DOHH2 (cell line): ENCODE measurements at regions not wholly inside any gene's neighbourhood (a gene's known extent, or its start where the extent isn't known, plus 50 kb on each side); places are given as distances from the start of the nearest gene placed in this dataset.

ENCODE experiments used
- CTCF ChIP-seq: fragments of 200-600 bp; sonication (generic); IDR thresholded peaks from one replicate; pipeline ENCODE4 v1.5.1; 2014; ENCODE audit warnings: antibody characterized with exemption, mild to moderate bottlenecking, low read depth, low read length; ENCODE audit not compliant: poor library complexity, severe bottlenecking
- EZH2phosphoT487 ChIP-seq: fragments of 200-600 bp; sonication (generic); IDR thresholded peaks from 2 replicates; pipeline ENCODE4 v1.6.1; 2017; ENCODE audit warnings: borderline replicate concordance, mild to moderate bottlenecking, antibody characterized with exemption, low read length, moderate library complexity, mixed read lengths

DNA sequence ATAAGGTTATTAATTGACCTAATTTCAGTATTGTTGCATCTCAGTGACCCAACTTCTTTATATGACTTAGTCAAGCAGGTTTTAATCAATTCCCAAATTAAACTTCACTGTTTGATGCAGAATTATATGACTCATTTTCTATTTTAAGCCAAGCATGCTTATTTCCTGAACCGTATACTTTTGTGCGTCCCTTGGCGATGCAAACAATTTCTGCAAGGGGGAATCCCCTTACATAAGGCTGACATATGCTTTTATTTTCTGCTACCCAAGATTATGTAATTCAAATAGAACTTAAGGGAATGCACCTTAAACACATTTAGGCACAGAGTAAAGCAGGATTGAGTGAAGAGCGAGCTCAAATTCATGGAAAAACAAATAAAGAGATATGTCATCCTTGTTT, 303.9 kb downstream of the PDCD6IP start:
- TF ChIP-seq CTCF (no peak), EZH2phosphoT487 (no peak)
